OCI-LY3 (cell line): ENCODE measurements at regions not wholly inside any gene's neighbourhood (a gene's known extent, or its start where the extent isn't known, plus 50 kb on each side); places are given as distances from the start of the nearest gene placed in this dataset.

Experiments
- H2AFZ ChIP-seq: fragments of 200-600, 300-600 bp; shearing (Covaris generic); 2 replicates; pipeline ENCODE4 v1.6.0; 2014; ENCODE audit warnings: antibody characterized with exemption, low read depth, low read length
- H3K27ac ChIP-seq: fragments of 200-600, 300-600 bp; sonication (generic); 2 replicates; pipeline ENCODE4 v1.5.1; 2014; ENCODE audit warnings: mild to moderate bottlenecking, low read length, moderate library complexity, mixed read lengths
- H3K27me3 ChIP-seq: fragments of 200-600, 300-600 bp; sonication (generic); 2 replicates; pipeline ENCODE4 v1.6.1; 2014; ENCODE audit warnings: low read depth, low read length, mixed read lengths
- H3K36me3 ChIP-seq: fragments of 200-600, 300-600 bp; sonication (generic); replicated peaks from 2 replicates; pipeline ENCODE3; 2014; ENCODE audit warnings: low read depth, low read length, mixed read lengths
- H3K4me1 ChIP-seq: fragments of 300-600, 200-600 bp; sonication (generic); 2 replicates; pipeline ENCODE4 v1.6.1; 2014; ENCODE audit warnings: low read length, mixed read lengths
- H3K4me2 ChIP-seq: fragments of 200-600, 300-600 bp; sonication (generic); 2 replicates; pipeline ENCODE4 v1.6.1; 2014; ENCODE audit warnings: low read length, mixed read lengths
- H3K4me3 ChIP-seq: fragments of 300-600, 200-600 bp; sonication (generic); 2 replicates; pipeline ENCODE4 v1.5.1; 2014; ENCODE audit warnings: antibody characterized with exemption, mild to moderate bottlenecking, low read length, moderate library complexity
- H3K79me2 ChIP-seq: fragments of 300-600, 200-600 bp; shearing (Covaris generic); 2 replicates; pipeline ENCODE4 v1.6.1; 2014; ENCODE audit warnings: mild to moderate bottlenecking, low read length, mixed read lengths
- H3K9ac ChIP-seq: fragments of 300-600, 200-600 bp; shearing (Covaris generic); 2 replicates; pipeline ENCODE4 v1.6.0; 2014; ENCODE audit warnings: mild to moderate bottlenecking, low read length, moderate library complexity
- H3K9me3 ChIP-seq: fragments of 200-600, 300-600 bp; shearing (Covaris generic); 2 replicates; pipeline ENCODE4 v1.6.1; 2014; ENCODE audit warnings: low read length, mixed read lengths; ENCODE audit not compliant: insufficient read depth
- H4K20me1 ChIP-seq: fragments of 200-600, 300-600 bp; sonication (generic); 2 replicates; pipeline ENCODE4 v1.6.1; 2016; ENCODE audit warnings: low read length, mixed read lengths; ENCODE audit not compliant: insufficient read depth
- EZH2phosphoT487 ChIP-seq: fragments of 200-600 bp; shearing (Covaris generic); IDR thresholded peaks from 2 replicates; pipeline ENCODE4 v1.6.1; 2018; ENCODE audit warnings: antibody characterized with exemption, mixed run types, low read depth
- TF ChIP-seq, protein P1 (sequence below): fragments of 200-600, 300-600 bp; sonication (generic); IDR thresholded peaks from 2 replicates; pipeline ENCODE4 v1.5.1; 2014; ENCODE audit warnings: antibody characterized with exemption, low read length, low read depth

DNA sequence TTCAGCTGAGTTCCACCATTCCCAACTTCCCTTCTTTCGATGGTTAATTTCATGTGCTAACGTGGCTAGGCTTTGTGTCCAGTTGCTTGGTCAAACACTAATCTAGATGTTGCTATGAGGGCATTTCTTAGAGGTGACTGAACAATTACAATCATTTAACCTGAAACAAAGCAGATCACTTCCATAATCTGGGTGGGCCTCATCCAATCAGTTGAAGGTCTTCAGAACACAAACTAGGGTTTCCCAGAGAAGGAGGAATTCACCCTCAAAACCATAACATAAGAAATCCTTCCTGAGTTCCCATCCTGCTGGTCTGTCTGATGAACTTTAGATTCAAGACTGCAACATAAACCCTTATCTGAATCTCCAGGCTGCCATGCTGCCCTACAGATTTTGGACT lies 2381.7 kb downstream of the MAT2B start:
- Histone ChIP-seq H3K27me3 (no peaks in the 10 kb centered on the region), H3K9me3 (no peaks in the 10 kb centered on the region), H3K79me2 (no peaks in the 10 kb centered on the region), H4K20me1 (no peaks in the 10 kb centered on the region), H2AFZ (no peak overlapping the region), H3K4me3 (no peak overlapping the region), H3K4me1 (no peaks in the 10 kb centered on the region), H3K27ac (no peak overlapping the region), H3K9ac (no peak overlapping the region), H3K36me3 (no peaks in the 10 kb centered on the region), H3K4me2 (no peak overlapping the region)
- TF ChIP-seq, protein P1, sequence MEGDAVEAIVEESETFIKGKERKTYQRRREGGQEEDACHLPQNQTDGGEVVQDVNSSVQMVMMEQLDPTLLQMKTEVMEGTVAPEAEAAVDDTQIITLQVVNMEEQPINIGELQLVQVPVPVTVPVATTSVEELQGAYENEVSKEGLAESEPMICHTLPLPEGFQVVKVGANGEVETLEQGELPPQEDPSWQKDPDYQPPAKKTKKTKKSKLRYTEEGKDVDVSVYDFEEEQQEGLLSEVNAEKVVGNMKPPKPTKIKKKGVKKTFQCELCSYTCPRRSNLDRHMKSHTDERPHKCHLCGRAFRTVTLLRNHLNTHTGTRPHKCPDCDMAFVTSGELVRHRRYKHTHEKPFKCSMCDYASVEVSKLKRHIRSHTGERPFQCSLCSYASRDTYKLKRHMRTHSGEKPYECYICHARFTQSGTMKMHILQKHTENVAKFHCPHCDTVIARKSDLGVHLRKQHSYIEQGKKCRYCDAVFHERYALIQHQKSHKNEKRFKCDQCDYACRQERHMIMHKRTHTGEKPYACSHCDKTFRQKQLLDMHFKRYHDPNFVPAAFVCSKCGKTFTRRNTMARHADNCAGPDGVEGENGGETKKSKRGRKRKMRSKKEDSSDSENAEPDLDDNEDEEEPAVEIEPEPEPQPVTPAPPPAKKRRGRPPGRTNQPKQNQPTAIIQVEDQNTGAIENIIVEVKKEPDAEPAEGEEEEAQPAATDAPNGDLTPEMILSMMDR, result no peak
- no peak for TF ChIP-seq EZH2phosphoT487

DNA sequence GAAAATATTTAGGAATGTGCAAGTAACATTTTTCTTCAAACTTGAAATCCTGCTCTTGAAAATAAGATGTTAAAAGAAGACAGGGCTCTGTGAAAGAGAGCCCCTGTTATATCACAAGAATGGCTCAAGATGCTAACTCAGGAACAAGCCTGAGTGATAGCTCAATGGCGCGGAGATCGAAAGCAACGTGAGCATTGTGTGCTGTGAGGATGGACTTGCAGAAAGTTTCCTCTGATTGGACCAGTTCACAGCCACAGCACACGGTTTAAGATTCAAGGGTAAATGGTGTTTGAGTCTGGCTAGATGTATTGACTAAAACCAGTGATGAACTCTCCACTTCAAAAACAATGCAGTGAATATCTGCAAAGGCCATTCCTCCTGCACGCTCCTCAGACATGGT lies 2387.0 kb downstream of the MAT2B start:
- Histone ChIP-seq H3K27me3 (no peaks in the 10 kb centered on the region), H3K79me2 (no peaks in the 10 kb centered on the region), H3K36me3 (no peaks in the 10 kb centered on the region), H3K4me1 (no peaks in the 10 kb centered on the region), H2AFZ (no peak overlapping the region), H3K4me3 (no peak overlapping the region), H3K9ac (no peak overlapping the region), H3K9me3 (no peaks in the 10 kb centered on the region), H3K27ac (no peak overlapping the region), H4K20me1 (no peaks in the 10 kb centered on the region), H3K4me2 (no peak overlapping the region)
- TF ChIP-seq, protein P1, result no peak

- no peaks in the 10 kb centered on the region for H3K27me3 ChIP-seq
- H3K9me3 ChIP-seq, result no peaks in the 10 kb centered on the region
- H3K27ac ChIP-seq, result no peak overlapping the region
- H3K4me2 ChIP-seq, result no peak overlapping the region
- no peak overlapping the region for H3K4me3 ChIP-seq
- no peaks in the 10 kb centered on the region for H3K36me3 ChIP-seq
- H3K9ac ChIP-seq, result no peak overlapping the region
- H3K4me1 ChIP-seq, result no peaks in the 10 kb centered on the region
- TF ChIP-seq, protein P1, result no peak
- no peak for TF ChIP-seq EZH2phosphoT487
- no peak overlapping the region for H2AFZ ChIP-seq
- H4K20me1 ChIP-seq, result no peaks in the 10 kb centered on the region
- H3K79me2 ChIP-seq, result no peaks in the 10 kb centered on the region
Observed at GRCh38 chr5:165894916-165895315, 2389.5 kb downstream of the MAT2B start.

GRCh38 chr5:165903835-165904234 lies 2387.6 kb upstream of the WWC1 start:
- H3K9me3 ChIP-seq, result no peaks in the 10 kb centered on the region
- no peak overlapping the region for H2AFZ ChIP-seq
- no peak overlapping the region for H3K4me3 ChIP-seq
- no peaks in the 10 kb centered on the region for H3K4me1 ChIP-seq
- H3K36me3 ChIP-seq, result no peaks in the 10 kb centered on the region
- no peaks in the 10 kb centered on the region for H3K79me2 ChIP-seq
- H3K27ac ChIP-seq, result no peak overlapping the region
- H3K9ac ChIP-seq, result no peak overlapping the region
- H4K20me1 ChIP-seq, result no peaks in the 10 kb centered on the region
- TF ChIP-seq, protein P1, result no peak
- TF ChIP-seq EZH2phosphoT487, result no peak
- H3K27me3 ChIP-seq, result no peaks in the 10 kb centered on the region
- no peak overlapping the region for H3K4me2 ChIP-seq
